HepG2 (cell line): ENCODE measurements at regions not wholly inside any gene's neighbourhood (a gene's known extent, or its start where the extent isn't known, plus 50 kb on each side); places are given as distances from the start of the nearest gene placed in this dataset.

ENCODE experiments used
- ELF4 ChIP-seq: sonication (generic); formaldehyde crosslinking; IDR thresholded peaks from 2 replicates; pipeline ENCODE4 v1.5.0; 2020; ENCODE audit warnings: missing genetic modification reagents, mild to moderate bottlenecking, moderate library complexity, borderline replicate concordance
- FOXM1 ChIP-seq: sonication (generic); formaldehyde crosslinking; IDR thresholded peaks from 2 replicates; pipeline ENCODE4 v1.5.0; 2020; ENCODE audit warnings: missing genetic modification reagents
- GTF3A ChIP-seq: sonication (generic); formaldehyde crosslinking; conservative IDR thresholded peaks from 2 replicates; pipeline ENCODE4 v1.4.0; 2020; ENCODE audit warnings: mild to moderate bottlenecking, missing genetic modification reagents
- KDM3A ChIP-seq: IDR thresholded peaks from 2 replicates; pipeline ENCODE4 v1.6.1; 2018; ENCODE audit warnings: low read depth, missing compliant biosample characterization
- MIXL1 ChIP-seq: IDR thresholded peaks from 2 replicates; pipeline ENCODE4 v1.6.1; 2016
- MLLT10 ChIP-seq: sonication (generic); formaldehyde crosslinking; IDR thresholded peaks from 2 replicates; pipeline ENCODE4 v1.4.0; 2020; ENCODE audit warnings: missing genetic modification reagents
- NCOR1 ChIP-seq: fragments of 200-600 bp; sonication (generic); IDR thresholded peaks from 2 replicates; pipeline ENCODE4 v1.7.0; 2017; ENCODE audit warnings: antibody characterized with exemption, low read length, borderline replicate concordance
- NFE2L2 ChIP-seq: fragments of 150-350 bp; IDR thresholded peaks from 2 replicates; pipeline ENCODE4 v1.6.1; 2014; ENCODE audit warnings: low read length
- NR2F2 ChIP-seq: IDR thresholded peaks from 2 replicates; pipeline ENCODE4 v1.6.1; 2012; ENCODE audit warnings: low read depth, inconsistent platforms, borderline replicate concordance
- SCMH1 ChIP-seq: sonication (generic); formaldehyde crosslinking; IDR thresholded peaks from 2 replicates; pipeline ENCODE4 v1.9.0; 2021; ENCODE audit warnings: missing genetic modification reagents, mild to moderate bottlenecking, borderline replicate concordance
- SMAD9 ChIP-seq: sonication (generic); formaldehyde crosslinking; IDR thresholded peaks from 2 replicates; pipeline ENCODE4 v1.5.1; 2020; ENCODE audit warnings: mild to moderate bottlenecking, missing genetic modification reagents
- SSRP1 ChIP-seq: IDR thresholded peaks from 2 replicates; pipeline ENCODE4 v1.6.1; 2016; ENCODE audit warnings: control low read depth
- TCF7L2 ChIP-seq: IDR thresholded peaks from 2 replicates; pipeline ENCODE4 v1.6.1; 2011; ENCODE audit warnings: mild to moderate bottlenecking, low read depth, low read length, moderate library complexity
- XRCC5 ChIP-seq: fragments of 200-400 bp; formaldehyde crosslinking; optimal IDR thresholded peaks from 2 replicates; pipeline ENCODE3; 2017; ENCODE audit warnings: mild to moderate bottlenecking, low read length
- ZBTB7A ChIP-seq: sonication (generic); formaldehyde crosslinking; IDR thresholded peaks from 2 replicates; pipeline ENCODE4 v1.8.0; 2022; ENCODE audit warnings: mild to moderate bottlenecking, missing genetic modification reagents
- ZFP37 ChIP-seq: sonication (generic); formaldehyde crosslinking; IDR thresholded peaks from 2 replicates; pipeline ENCODE4 v1.4.0; 2020; ENCODE audit warnings: missing genetic modification reagents, borderline replicate concordance
- ZNF224 ChIP-seq: sonication (generic); formaldehyde crosslinking; IDR thresholded peaks from 2 replicates; pipeline ENCODE4 v1.5.0; 2020; ENCODE audit warnings: mild to moderate bottlenecking, missing genetic modification reagents
- ZNF367 ChIP-seq: sonication (generic); formaldehyde crosslinking; IDR thresholded peaks from 2 replicates; pipeline ENCODE4 v1.4.0; 2020; ENCODE audit warnings: missing genetic modification reagents, borderline replicate concordance
- ZNF850 ChIP-seq: sonication (generic); formaldehyde crosslinking; conservative IDR thresholded peaks from 2 replicates; pipeline ENCODE4 v1.9.0; 2021; ENCODE audit warnings: mild to moderate bottlenecking, missing genetic modification reagents
- TF ChIP-seq, protein P1 (sequence below): sonication (generic); formaldehyde crosslinking; IDR thresholded peaks from 2 replicates; pipeline ENCODE4 v1.8.0; 2022; ENCODE audit warnings: mild to moderate bottlenecking, missing genetic modification reagents
- TF ChIP-seq, protein P2 (sequence below): sonication (generic); formaldehyde crosslinking; IDR thresholded peaks from 2 replicates; pipeline ENCODE4 v1.8.1; 2023; ENCODE audit warnings: mild to moderate bottlenecking, missing genetic modification reagents
- TF ChIP-seq, protein P3 (sequence below): sonication (generic); formaldehyde crosslinking; IDR thresholded peaks from 2 replicates; pipeline ENCODE4 v1.8.0; 2022; ENCODE audit warnings: mild to moderate bottlenecking, missing genetic modification reagents, moderate library complexity
- TF ChIP-seq, protein P4 (sequence below): sonication (generic); formaldehyde crosslinking; conservative IDR thresholded peaks from 2 replicates; pipeline ENCODE4 v1.5.0; 2020; ENCODE audit warnings: missing genetic modification reagents

- TF ChIP-seq, protein P1, sequence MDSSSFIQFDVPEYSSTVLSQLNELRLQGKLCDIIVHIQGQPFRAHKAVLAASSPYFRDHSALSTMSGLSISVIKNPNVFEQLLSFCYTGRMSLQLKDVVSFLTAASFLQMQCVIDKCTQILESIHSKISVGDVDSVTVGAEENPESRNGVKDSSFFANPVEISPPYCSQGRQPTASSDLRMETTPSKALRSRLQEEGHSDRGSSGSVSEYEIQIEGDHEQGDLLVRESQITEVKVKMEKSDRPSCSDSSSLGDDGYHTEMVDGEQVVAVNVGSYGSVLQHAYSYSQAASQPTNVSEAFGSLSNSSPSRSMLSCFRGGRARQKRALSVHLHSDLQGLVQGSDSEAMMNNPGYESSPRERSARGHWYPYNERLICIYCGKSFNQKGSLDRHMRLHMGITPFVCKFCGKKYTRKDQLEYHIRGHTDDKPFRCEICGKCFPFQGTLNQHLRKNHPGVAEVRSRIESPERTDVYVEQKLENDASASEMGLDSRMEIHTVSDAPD (CRISPR knock-in tag): no peak
- 0 out of 2 replicates have a peak, but pooled peaks have one; percentile 43 for TF ChIP-seq ZNF367 (CRISPR knock-in tag)
- no peak for TF ChIP-seq SMAD9
- peak; percentile 79; the same call in 1 of the 2 replicates for TF ChIP-seq SSRP1 (CRISPR knock-in tag)
- TF ChIP-seq, protein P2, sequence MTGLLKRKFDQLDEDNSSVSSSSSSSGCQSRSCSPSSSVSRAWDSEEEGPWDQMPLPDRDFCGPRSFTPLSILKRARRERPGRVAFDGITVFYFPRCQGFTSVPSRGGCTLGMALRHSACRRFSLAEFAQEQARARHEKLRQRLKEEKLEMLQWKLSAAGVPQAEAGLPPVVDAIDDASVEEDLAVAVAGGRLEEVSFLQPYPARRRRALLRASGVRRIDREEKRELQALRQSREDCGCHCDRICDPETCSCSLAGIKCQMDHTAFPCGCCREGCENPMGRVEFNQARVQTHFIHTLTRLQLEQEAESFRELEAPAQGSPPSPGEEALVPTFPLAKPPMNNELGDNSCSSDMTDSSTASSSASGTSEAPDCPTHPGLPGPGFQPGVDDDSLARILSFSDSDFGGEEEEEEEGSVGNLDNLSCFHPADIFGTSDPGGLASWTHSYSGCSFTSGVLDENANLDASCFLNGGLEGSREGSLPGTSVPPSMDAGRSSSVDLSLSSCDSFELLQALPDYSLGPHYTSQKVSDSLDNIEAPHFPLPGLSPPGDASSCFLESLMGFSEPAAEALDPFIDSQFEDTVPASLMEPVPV (CRISPR knock-in tag): peak; percentile 18; the same call in 1 of the 2 replicates
- no peak for TF ChIP-seq NFE2L2
- peak; percentile 92 for TF ChIP-seq XRCC5
- TF ChIP-seq FOXM1 (CRISPR knock-in tag): peak; percentile 14; the same call in 1 of the 2 replicates
- peak; percentile 39; the same call in 1 of the 2 replicates for TF ChIP-seq MIXL1 (CRISPR knock-in tag)
- no peak for TF ChIP-seq GTF3A
- TF ChIP-seq ZNF224: peak; percentile 69; the same call in 1 of the 2 replicates
- TF ChIP-seq KDM3A: peak; percentile 77
- TF ChIP-seq ZNF850 (CRISPR knock-in tag): no peak
- no peak; the same call in 1 of the 2 replicates for TF ChIP-seq ZFP37 (CRISPR knock-in tag)
- TF ChIP-seq ELF4: no peak
- TF ChIP-seq NCOR1: no peak
- no peak for TF ChIP-seq SCMH1 (CRISPR knock-in tag)
- TF ChIP-seq ZBTB7A (CRISPR knock-in tag): peak; percentile 87
- TF ChIP-seq, protein P3, sequence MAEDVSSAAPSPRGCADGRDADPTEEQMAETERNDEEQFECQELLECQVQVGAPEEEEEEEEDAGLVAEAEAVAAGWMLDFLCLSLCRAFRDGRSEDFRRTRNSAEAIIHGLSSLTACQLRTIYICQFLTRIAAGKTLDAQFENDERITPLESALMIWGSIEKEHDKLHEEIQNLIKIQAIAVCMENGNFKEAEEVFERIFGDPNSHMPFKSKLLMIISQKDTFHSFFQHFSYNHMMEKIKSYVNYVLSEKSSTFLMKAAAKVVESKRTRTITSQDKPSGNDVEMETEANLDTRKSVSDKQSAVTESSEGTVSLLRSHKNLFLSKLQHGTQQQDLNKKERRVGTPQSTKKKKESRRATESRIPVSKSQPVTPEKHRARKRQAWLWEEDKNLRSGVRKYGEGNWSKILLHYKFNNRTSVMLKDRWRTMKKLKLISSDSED (CRISPR knock-in tag): no peak
- no peak for TF ChIP-seq NR2F2
- TF ChIP-seq, protein P4, sequence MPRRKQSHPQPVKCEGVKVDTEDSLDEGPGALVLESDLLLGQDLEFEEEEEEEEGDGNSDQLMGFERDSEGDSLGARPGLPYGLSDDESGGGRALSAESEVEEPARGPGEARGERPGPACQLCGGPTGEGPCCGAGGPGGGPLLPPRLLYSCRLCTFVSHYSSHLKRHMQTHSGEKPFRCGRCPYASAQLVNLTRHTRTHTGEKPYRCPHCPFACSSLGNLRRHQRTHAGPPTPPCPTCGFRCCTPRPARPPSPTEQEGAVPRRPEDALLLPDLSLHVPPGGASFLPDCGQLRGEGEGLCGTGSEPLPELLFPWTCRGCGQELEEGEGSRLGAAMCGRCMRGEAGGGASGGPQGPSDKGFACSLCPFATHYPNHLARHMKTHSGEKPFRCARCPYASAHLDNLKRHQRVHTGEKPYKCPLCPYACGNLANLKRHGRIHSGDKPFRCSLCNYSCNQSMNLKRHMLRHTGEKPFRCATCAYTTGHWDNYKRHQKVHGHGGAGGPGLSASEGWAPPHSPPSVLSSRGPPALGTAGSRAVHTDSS (CRISPR knock-in tag): no peak
- no peak for TF ChIP-seq TCF7L2
- TF ChIP-seq MLLT10 (CRISPR knock-in tag): no peak
Measured at GRCh38 chr16:14337303-14338191, 266.4 kb downstream of the MRTFB start (continued).
